ENCODE measurements at regions not wholly inside any gene's neighbourhood (a gene's known extent, or its start where the extent isn't known, plus 50 kb on each side); places are given as distances from the start of the nearest gene placed in this dataset.
"Not testable (repeated sequence)": the region's sequence is repeated elsewhere in the genome, so short reads cannot be mapped to it uniquely, and the experiment has no call there.

DNA sequence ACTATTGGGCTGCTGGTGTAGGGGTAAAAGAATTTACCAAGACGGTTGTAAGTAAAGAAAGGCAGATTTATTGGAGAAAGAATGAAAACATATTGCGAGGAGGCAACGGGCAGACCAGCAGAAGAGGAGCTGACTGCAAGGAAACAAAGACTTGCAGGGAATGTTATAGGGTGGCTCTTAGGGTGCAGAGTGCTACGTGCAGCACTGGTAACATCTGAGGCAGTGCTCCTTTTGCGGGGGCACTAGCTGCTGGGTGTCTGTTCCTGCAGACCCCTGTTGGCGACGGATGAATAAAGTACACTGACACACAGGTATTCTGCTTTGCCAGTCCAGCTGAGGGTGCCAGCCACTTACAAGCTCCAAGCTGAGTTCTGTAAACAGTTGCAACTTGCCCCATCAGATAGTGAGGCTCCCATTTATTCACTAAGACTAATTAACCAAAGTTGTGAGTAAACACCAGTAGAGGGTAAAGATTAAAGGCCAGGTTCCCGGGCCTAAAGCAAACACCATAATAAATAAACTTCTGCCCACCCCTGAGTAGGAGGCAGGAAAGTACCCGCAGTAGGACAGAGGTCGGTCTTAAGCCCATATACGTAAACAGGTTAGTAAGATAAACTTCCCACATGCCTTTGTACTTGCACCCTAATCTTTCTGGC, 140.2 kb upstream of the KCNK1 start:
- DNase-seq (ENCODE audit: low spot score in 2 of 2) (no peak), FAIRE-seq (no peak)

DNA sequence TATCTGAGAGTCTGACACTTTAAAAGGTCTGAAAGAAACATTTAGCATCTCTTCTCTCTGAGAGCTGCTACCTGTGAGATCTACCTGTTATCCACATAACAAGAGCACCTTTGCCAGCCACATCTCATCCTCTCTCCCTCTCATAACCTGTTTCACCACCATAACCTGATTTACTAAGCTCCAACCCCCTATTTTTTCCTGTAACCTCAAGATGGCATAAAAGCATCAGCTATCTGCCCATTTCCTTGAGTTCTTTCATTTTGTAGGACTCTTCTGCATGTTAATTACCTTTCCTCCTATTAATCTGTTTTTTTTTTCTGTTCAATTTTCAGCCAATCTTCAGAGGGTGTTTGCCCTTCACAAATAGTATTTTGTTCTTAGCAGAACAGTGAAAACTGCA, 136.5 kb upstream of the KCNK1 start:
- FAIRE-seq: no peak

DNA sequence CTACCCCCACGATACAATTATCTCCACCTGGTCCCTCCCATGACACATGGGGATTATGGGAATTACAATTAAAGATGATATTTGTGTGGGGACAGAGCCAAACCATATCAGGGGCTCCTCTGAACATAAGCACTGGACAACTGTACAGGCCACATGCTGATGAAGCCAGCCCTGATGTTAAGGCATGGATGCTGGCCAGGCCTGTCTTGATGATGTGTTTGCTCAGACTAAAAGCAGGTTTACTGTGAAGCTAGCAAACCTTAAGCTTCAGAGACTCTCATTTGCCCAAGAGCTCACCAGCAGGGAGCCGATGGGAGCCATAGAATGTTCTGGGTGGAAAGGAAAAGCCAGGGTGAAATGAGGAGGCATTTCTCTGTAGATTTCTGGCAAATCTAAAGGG, 135.3 kb upstream of the KCNK1 start:
- FAIRE-seq (no peak), DNase-seq (ENCODE audit: low spot score in 2 of 2) (no peak)

More for the DNA sequence above, 136.5 kb upstream of the KCNK1 start:
- DNase-seq (ENCODE audit: low spot score in 2 of 2): no peak

DNA sequence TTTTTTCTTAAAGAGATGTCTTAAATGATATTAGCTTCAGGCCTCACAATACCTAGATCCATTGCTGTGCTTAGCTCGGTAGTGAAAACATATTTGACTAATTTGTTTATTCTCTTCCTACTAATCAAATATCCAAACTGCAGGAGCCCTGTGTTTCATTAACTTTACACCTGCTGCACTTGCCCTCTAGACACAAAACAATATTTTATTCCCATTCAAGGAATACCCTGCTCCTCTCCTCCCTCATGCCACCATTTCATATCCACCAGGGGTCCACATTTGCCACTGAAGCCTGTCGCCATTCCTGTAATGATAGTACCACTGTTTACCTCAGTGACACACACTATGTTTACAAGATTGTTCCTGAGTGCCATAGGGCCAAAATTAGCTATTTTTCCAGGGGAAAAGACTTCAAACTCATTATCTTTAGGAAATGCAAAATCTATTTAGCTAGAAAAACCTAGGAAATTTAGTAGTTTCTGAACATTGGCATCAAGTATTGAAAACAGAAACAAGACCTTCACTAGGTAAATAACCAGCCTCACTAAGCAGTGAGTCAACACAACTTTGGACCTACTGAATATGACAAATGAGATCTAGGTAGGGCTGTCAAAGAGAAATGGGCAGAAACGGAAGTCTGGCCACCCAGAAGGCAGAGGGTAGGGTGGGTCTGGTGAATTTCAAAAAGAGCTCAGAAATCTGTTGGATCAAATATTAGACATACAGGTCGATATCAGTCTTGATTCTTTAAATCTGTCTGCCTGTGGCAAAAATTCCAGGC, 134.6 kb upstream of the KCNK1 start:
- no peak for DNase-seq (ENCODE audit: low spot score in 2 of 2)
- FAIRE-seq: no peak

DNA sequence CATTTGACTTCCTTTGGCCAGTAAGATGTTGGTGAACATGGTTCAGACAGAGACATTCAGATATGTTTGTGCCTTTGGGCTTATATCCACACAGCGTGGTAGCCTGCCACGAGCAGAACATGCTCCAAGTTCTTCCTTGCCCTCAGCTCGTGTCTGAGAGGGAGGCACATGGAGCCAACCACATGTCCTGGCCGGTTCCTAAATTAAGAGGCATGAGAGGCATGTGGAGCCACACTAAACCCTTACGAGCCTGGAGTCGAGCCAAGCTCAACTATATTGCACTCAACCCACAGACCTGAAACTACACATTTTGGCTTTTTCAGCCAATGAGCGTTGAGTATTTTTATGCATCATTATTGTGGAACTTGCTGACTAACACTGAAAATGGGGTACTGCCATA, 133.7 kb upstream of the KCNK1 start:
- FAIRE-seq: no peak
- DNase-seq (ENCODE audit: low spot score in 2 of 2): no peak

DNA sequence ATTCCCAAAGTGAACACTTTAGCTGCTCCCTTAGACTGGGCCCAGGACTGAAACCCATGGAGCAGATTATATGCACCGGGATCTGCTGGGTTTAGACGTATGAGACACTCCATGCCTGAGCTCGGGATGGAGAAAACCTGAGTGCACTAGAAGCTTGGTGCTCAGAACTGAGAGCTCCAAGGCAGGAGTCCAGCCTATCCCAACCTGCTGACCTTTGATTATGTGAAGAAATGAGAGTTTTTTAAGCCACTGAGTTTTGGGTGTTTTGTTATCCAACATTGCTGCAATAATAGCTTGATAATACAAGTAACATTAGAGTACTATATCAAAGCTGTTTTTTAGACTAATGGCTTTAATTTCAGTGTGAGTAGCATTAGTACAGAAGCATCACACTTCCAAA, 131.5 kb upstream of the KCNK1 start:
- no peak for FAIRE-seq
- no peak for DNase-seq (ENCODE audit: low spot score in 2 of 2)

DNA sequence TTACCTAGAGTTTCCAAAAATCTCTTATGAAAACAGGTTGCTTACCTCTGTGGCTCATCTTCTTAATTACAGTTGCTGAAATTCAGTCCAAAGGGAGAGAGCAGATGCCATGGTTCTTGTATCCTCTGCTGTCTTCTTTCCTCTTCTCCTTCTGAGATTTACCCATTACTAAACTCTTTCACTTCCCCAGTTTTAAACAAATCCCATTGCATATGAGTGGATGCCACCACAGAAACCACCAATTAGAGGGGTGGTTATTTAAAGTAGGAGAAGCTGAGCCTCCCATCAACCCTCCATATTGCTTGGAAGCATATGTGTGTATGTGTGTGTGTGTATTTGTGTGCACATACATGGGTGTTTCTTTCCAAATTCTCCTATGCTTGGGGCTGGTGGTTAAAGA, 128.5 kb upstream of the KCNK1 start:
- DNase-seq (ENCODE audit: low spot score in 2 of 2) (no peak), FAIRE-seq (no peak)

DNA sequence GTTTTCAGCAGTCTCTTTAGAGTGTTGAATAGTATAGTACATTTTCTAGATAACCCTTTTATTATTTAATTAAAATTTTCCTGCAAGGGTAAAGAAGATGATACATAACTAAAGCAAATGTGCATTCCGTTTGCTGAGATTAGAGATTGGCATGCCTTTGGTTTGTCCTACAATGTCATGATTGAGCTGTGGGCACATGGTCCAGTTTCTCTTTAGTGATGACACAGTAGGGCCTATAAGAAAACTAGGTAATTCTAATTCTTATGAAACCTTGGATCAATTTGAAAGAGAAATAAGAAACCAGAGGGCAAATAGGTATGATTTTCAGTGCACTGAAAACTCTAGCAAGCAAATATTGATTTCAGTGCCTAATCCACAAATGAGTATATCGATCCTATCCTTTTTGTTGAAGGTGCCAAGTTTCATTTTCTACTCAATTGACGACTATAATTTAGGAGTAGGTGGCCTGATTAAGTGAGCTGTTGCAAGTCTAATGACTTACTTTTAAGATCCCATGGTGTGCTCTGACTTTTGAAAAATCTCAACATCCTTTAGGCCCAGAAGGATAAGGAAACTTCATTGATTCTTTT, 128.0 kb upstream of the KCNK1 start:
- FAIRE-seq (no peak), DNase-seq (ENCODE audit: low spot score in 2 of 2) (no peak)

DNA sequence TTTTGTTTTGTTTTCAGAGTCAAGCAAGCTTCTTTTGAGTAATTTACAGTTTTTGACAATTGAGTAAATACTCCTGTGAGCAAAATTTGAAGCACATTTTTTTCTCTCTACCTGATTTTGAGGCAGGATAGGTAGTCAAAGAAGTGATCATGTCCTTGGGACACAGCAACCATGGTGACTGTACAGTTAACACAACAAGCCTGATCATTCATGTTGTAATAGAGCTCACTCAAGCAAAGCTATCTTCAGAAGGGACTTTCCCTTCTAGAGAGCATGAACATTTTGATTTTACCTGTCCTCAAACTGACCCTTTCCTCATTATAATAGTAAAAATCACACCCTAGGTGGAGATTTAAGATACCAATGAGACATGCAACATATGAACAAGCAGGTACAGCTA, 126.5 kb upstream of the KCNK1 start:
- FAIRE-seq (no peak), DNase-seq (ENCODE audit: low spot score in 2 of 2) (no peak)

DNA sequence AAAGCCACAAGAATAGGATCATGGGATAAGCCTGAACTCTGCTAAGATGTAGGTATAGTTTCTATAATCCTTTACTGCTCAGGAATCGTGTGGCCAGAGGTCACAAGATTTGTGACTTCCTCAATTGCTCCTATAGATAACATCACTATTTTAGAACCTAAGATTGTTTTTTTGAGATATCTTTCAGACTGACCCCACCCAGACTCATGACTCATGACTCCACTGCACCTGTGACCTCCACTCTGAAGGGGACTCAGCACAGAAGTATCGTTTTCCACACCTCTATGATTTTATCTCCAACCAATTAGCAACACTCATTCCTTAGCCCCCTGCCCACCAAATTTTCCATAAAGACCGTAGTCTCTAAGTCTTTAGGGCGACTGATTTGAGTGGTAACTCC, 124.5 kb upstream of the KCNK1 start:
- DNase-seq (ENCODE audit: low spot score in 2 of 2) (no peak), FAIRE-seq (no peak)

DNA sequence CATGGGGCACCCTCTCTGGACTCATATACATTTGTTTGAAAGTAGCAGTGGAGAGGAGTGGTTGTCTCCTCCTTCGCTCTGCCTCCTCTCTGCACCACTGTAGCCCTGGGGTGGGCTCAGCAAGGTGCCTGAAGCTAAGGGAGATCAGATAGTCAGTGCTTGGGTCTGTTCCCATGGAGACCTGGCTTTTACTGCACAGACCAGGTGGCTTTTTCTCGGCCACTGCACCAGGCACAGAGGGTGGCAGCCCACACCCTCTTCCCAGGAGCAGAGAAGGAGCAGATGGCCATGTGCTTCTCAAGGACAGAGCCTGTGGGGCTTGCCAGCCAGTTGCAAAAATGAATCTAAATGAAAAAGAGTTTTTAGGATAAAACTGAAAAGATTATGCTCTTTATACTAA, 123.4 kb upstream of the KCNK1 start:
- no peak for DNase-seq (ENCODE audit: low spot score in 2 of 2)
- FAIRE-seq: no peak

DNA sequence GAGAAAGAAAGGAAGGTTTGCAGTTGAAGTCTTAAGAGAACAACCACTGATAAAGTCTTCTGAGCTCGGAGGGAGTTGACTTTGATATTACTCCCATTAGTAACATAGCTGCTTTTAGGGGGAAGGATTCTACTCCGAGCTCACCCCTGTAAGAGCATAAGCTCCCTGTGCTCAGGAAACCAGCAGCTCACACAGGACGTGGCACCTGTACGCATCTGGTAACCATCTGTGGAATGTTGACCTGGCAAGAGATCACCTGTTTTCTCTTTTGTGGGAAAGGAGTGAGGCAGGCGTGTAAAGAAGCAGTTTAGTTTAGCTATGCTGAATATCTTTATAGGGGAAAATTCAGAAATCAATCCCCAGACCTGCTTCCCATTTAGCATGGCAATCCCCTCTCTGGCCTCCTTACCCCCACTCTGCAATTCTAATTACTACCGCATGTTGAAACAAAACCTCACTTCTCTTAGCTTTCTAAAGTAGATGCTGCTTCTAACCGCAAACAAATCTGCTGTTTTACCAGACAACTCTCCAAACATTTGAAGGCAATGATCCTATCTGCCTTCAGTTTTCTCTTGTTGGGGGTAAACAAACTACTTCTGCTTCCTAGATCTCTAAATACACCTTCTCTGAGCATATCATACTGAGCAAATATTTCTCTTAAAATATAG, 121.8 kb upstream of the KCNK1 start:
- no peak for DNase-seq (ENCODE audit: low spot score in 2 of 2)
- no peak for FAIRE-seq

DNA sequence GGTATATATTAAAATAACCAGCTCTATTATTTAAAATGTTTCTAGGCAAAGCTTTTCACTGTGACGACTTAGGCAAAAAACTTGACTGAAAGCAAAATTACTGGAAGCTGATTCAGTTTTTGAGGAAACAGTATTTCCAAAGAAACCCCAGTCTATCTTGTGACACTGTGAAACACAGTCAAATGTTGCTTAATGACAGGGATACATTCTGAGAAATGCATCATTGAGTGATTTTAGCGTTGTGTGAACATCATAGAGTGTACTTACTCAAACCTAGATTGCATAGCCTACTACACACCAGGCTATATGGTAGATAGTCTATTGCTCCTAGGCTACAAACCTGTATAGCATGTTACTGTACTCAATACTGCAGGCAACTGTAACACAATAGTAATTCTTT, 116.9 kb upstream of the KCNK1 start:
- DNase-seq (ENCODE audit: low spot score in 2 of 2): no peak
- no peak for FAIRE-seq

DNA sequence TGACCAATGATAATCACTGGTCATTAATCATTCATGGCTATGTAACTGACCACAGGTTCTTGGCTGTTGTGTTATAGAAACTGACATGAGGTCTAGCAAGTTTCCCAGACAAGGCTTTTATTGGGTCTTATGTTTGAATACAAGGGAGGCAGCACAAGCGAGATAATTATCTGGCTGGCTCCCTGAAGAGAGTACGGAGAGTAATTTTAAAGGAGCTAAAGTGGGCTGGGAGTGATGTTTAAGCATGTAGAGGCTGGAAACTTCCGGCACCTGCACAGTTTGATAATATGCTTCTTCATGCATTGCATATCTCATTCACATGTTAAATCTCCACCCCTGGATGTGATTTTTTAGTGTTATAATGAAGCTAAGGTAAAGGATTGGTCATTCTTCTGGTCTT, 116.2 kb upstream of the KCNK1 start:
- FAIRE-seq: no peak

DNA sequence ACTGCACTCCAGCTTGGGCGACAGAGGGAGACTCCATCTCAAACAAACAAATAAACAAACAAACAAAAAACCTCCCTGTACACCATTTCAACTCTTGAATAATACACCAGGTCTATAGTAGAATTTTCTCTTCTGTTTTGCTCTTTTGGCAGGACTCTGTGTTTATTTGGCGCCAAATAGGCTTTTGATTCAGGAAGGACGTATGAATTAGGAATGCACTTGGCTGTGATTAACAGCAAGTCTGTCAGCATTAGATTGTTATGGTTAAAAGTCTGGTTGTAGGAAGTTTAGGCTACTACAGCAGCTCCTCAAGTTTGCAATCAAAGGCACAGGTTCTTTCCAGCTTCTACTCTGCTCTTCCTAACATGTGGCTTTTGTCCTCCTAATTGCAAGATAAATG, 113.8 kb upstream of the KCNK1 start:
- DNase-seq (ENCODE audit: low spot score in 2 of 2) (no peak), FAIRE-seq (no peak)

More for the DNA sequence above, 116.2 kb upstream of the KCNK1 start:
- DNase-seq (ENCODE audit: low spot score in 2 of 2): no peak

DNA sequence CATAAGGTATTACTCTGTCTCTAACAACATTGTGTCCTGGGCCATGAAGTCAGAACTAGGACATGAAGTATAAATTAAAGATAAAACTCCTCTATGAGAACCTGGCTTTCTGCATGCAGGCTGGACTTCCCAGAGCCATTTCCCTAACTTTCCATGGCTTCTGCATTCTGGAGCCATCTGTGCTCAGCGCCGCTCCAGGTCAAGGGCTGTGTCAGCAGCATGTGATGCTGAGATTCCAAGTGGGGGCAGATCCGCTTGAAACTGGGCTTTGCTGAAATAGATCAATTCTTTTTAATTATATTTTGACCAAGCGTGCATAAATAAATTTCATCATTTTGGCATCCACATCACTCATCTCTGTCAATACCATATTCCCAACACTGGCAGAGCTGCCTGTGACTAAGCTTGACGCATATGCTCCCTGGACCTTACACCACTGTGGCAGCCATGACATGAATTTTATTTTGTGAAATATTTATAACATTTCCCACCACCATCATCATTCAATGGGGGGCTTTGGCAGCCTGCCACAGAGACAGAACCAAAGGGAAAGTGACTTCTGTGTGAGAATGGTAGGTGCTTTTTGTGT, 110.4 kb upstream of the KCNK1 start:
- FAIRE-seq: no peak

DNA sequence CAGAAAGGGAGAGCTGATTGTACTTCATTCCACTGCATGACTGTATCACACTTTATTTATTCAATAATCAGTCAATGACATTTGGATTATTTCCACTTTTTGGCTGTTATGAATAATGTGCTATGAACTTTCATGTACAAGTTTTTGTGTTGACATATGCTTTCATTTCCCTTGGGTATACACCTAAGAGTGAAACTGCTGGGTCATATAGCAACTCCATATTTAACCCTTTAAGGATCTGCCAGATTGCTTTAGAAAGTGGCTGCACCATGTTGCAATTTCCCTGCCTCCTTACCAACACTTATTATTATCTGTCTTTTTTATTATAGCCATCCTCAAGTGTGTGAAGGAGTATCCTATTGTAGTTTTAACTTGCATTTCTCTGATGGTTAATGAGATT, 108.8 kb upstream of the KCNK1 start:
- FAIRE-seq (no peak), DNase-seq (ENCODE audit: low spot score in 2 of 2) (no peak)

More for the DNA sequence above, 110.4 kb upstream of the KCNK1 start:
- no peak for DNase-seq (ENCODE audit: low spot score in 2 of 2)

DNA sequence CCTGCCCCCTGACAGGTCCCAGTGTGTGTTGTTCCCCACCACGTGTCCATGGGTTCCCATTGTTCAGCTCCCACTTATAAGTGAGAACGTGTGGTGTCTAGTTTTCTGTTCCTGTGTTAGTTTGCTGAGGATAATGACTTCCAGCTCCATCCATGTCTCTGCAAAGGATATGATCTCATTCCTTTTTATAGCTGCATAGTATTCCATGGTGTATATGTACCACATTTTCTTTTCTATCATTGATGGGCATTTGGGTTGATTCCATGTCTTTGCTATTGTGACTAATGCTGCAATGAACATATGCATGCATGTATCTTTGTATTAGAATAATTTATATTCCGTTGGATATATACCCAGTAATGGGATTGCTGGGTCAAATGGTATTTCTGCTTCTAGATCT, 108.0 kb upstream of the KCNK1 start:
- not testable (repeated sequence) for DNase-seq (ENCODE audit: low spot score in 2 of 2); FAIRE-seq

DNA sequence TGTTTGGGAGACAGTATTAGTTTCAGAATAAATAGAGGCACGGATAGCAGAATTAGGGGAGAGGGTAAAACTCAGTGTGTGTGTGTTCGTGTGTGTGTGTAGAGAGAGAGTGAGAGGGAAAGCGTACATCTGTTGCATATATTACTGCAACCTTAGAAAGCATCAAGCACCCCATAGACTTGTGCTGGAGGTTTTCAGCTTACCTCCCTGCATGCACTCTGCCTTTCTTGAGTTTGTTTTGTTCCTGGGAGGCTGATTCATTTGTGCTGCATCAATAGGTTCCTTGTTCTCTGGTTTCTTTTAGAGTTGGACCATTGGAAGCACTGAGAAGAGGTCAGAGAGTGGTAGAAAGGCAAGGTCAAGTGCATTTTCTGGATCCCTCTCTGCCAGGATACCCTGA, 104.4 kb upstream of the KCNK1 start:
- DNase-seq (ENCODE audit: low spot score in 2 of 2): no peak
- no peak for FAIRE-seq

DNA sequence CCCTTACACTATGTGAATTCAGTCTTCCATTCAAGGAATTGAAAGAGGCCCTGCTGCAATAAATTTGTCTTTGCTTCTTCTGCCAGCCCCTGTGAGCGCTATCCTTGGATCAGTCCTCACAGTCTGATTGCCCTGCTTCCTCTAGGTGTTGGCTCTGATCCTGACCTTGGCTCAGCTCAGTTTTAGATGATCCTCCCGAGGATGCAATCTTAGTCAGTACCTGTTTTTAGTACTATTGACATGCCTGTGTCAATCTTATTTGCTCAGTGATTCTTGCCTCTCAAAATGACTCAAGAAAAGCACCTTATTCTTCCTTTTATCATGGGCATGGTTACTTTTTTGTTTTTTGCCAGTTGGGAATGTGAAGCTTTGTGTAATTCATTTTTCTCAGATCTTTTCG, 101.4 kb upstream of the KCNK1 start:
- FAIRE-seq: no peak
- DNase-seq (ENCODE audit: low spot score in 2 of 2): no peak

DNA sequence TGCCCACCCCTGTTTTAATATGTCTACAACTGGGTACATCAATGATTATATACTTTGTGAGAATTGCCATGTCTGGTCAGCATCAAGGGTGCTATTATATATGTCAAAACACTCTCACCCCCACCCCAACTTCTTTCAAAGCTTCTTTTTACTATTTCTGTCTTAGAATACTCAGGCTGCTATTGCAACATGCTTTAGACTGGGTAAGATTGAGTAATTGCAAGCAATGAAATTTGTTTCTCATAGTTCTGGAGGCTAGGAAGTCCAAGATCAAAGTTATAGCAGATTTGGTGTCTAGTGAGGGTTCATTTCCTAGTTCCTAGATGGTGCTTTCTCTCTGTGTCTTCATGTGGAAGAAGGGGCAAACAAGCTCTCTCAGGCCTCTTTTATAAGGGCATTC, 100.5 kb upstream of the KCNK1 start:
- FAIRE-seq (no peak), DNase-seq (ENCODE audit: low spot score in 2 of 2) (no peak)

Measured in frontal cortex (tissue), 3 donors.